GM12872 (cell line): ENCODE measurements at regions not wholly inside any gene's neighbourhood (a gene's known extent, or its start where the extent isn't known, plus 50 kb on each side); places are given as distances from the start of the nearest gene placed in this dataset.

Source experiments
- TF ChIP-seq, protein P1 (sequence below): IDR thresholded peaks from 3 replicates; pipeline ENCODE4 v1.5.1; 2011; ENCODE audit warnings: low read depth, mild to moderate bottlenecking, low read length, moderate library complexity; ENCODE audit not compliant: insufficient read depth

- TF ChIP-seq, protein P1, sequence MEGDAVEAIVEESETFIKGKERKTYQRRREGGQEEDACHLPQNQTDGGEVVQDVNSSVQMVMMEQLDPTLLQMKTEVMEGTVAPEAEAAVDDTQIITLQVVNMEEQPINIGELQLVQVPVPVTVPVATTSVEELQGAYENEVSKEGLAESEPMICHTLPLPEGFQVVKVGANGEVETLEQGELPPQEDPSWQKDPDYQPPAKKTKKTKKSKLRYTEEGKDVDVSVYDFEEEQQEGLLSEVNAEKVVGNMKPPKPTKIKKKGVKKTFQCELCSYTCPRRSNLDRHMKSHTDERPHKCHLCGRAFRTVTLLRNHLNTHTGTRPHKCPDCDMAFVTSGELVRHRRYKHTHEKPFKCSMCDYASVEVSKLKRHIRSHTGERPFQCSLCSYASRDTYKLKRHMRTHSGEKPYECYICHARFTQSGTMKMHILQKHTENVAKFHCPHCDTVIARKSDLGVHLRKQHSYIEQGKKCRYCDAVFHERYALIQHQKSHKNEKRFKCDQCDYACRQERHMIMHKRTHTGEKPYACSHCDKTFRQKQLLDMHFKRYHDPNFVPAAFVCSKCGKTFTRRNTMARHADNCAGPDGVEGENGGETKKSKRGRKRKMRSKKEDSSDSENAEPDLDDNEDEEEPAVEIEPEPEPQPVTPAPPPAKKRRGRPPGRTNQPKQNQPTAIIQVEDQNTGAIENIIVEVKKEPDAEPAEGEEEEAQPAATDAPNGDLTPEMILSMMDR = no peak
Observed at GRCh38 chr5:109567374-109568044, 122.2 kb upstream of the MAN2A1 start.

DNA sequence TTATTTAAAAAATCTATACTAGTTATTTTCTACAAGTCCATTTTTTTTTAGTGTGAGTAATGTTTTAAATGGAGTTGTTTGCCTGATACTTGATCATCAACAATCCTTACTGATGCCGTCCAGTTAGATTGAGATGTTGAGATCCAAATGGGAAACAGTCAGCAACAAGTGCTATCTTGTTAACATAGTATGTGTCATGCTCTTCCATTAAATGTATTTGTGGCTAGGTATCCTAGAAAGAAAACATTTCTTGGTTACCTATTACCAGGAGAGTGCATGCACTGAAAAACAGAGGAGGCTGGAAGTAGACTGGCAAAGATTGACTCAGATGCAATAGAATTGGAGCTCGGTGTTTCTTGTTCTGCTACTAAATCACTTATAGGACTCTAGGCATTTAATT, 123.4 kb upstream of the MAN2A1 start:
- TF ChIP-seq, protein P1 = no peak

DNA sequence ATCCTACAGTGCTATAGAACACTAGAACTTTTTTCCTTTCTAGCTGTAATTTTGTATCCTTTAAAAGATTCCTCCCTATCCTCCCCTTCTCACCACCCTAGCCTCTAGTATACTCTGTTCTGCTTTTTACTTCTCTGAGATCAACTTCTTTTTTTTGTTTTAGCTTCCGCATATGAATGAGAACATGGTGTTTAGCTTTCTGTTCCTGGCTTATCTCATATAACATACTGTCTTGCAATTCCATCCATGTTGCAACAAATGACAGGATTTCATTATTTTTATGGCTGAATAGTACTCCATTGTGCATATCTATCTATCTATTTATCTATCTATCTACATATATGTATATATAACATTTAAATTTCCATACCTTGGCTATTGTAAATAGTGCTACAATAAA, 126.0 kb upstream of the MAN2A1 start:
- TF ChIP-seq, protein P1 = no peak

GRCh38 chr5:109563189-109563588, 126.5 kb upstream of the MAN2A1 start:
- TF ChIP-seq, protein P1 = no peak

GRCh38 chr5:109562441-109562840, 127.3 kb upstream of the MAN2A1 start:
- TF ChIP-seq, protein P1 = no peak

- TF ChIP-seq, protein P1 = no peak
Observed at GRCh38 chr5:109561447-109561846, 128.3 kb upstream of the MAN2A1 start.

- TF ChIP-seq, protein P1 = no peak
Observed at GRCh38 chr5:109560554-109560953, 129.2 kb upstream of the MAN2A1 start.
